T-helper 2 cell treated with Interferon-gamma antibody and Interleukin-4, amounts not matched to agents 5 μg/mL and 100 μg/mL, for 36 hours (primary cell): ENCODE measurements at regions not wholly inside any gene's neighbourhood (a gene's known extent, or its start where the extent isn't known, plus 50 kb on each side); places are given as distances from the start of the nearest gene placed in this dataset.
A peak's percentile ranks its signal among the peaks of the same experiment; 100 is the strongest.

Experiments used
- DNase-seq: peaks from one replicate; pipeline ENCODE4 v3.0.0; 2021; ENCODE audit warnings: low spot score
- H3K27ac Mint-ChIP-seq: one replicate; pipeline ENCODE4 v1.8.0; 2021; ENCODE audit warnings: mild to moderate bottlenecking, mixed read lengths
- H3K27me3 Mint-ChIP-seq: one replicate; pipeline ENCODE4 v1.8.0; 2021; ENCODE audit warnings: low read depth, mixed read lengths
- H3K36me3 Mint-ChIP-seq: one replicate; pipeline ENCODE4 v1.8.0; 2021; ENCODE audit warnings: low read depth, mixed read lengths
- H3K4me1 Mint-ChIP-seq: one replicate; pipeline ENCODE4 v1.8.0; 2021; ENCODE audit warnings: low read depth, mixed read lengths
- H3K4me3 Mint-ChIP-seq: one replicate; pipeline ENCODE4 v1.8.0; 2022; ENCODE audit warnings: mild to moderate bottlenecking, moderate library complexity, mixed read lengths
- H3K9me3 Mint-ChIP-seq: one replicate; pipeline ENCODE4 v1.8.0; 2021; ENCODE audit warnings: mixed read lengths

GRCh38 chr2:136062066-136062837 is 55.7 kb downstream of the CXCR4 start:
- Mint-ChIP-seq H3K9me3 (peaks cover 7% of the 10 kb centered on the region), H3K36me3 (peaks cover 10% of the 10 kb centered on the region), H3K4me1 (peaks cover 47% of the 10 kb centered on the region), H3K4me3 (no peak overlapping the region), H3K27ac (no peak overlapping the region), H3K27me3 (no peaks in the 10 kb centered on the region)
- no peak for DNase-seq

DNA sequence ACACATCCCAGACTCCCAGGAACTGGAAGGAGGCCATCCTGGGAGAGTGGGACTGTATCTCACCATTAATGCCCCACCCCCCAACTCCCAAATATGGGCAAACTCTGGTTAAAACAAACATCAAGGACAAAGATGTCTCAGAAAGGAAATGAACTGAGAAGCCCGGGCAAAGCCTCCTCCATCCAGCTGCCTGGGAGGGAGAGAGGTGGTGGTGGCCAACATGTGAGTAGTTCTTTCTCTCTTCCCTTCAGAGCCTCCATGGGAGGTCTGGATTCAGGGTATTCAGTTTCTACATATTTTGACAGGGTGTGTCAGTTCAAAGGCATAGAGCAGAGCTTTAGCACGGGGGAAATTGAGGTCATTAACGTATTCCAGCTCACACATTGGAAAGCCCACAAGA is 57.5 kb downstream of the CXCR4 start:
- DNase-seq: no peak

GRCh38 chr2:136059036-136059472 is 58.9 kb downstream of the CXCR4 start:
- H3K36me3 Mint-ChIP-seq: peaks cover 15% of the 10 kb centered on the region
- peaks cover 7% of the 10 kb centered on the region for H3K9me3 Mint-ChIP-seq
- no peak overlapping the region for H3K4me3 Mint-ChIP-seq
- DNase-seq: no peak
- H3K4me1 Mint-ChIP-seq: peaks cover 53% of the 10 kb centered on the region
- H3K27ac Mint-ChIP-seq: no peak overlapping the region
- no peaks in the 10 kb centered on the region for H3K27me3 Mint-ChIP-seq

More for the DNA sequence above, 57.5 kb downstream of the CXCR4 start:
- Mint-ChIP-seq H3K4me3 (no peak overlapping the region), H3K27me3 (no peaks in the 10 kb centered on the region), H3K27ac (no peak overlapping the region), H3K4me1 (peaks cover 52% of the 10 kb centered on the region), H3K36me3 (peaks cover 15% of the 10 kb centered on the region), H3K9me3 (peaks cover 7% of the 10 kb centered on the region)

GRCh38 chr2:136058262-136058661 is 59.7 kb downstream of the CXCR4 start:
- peaks cover 11% of the 10 kb centered on the region for H3K36me3 Mint-ChIP-seq
- H3K4me1 Mint-ChIP-seq: peaks cover 53% of the 10 kb centered on the region
- DNase-seq: no peak
- H3K4me3 Mint-ChIP-seq: no peak overlapping the region
- H3K27ac Mint-ChIP-seq: no peak overlapping the region
- H3K9me3 Mint-ChIP-seq: peaks cover 4% of the 10 kb centered on the region
- no peaks in the 10 kb centered on the region for H3K27me3 Mint-ChIP-seq

- H3K4me1 Mint-ChIP-seq: peaks cover 55% of the 10 kb centered on the region
- H3K4me3 Mint-ChIP-seq: peak overlapping the region; percentile 64
- H3K27ac Mint-ChIP-seq: peak overlapping the region; percentile 93
- peaks cover 4% of the 10 kb centered on the region for H3K9me3 Mint-ChIP-seq
- H3K36me3 Mint-ChIP-seq: peaks cover 11% of the 10 kb centered on the region
- DNase-seq: no peak
- H3K27me3 Mint-ChIP-seq: no peaks in the 10 kb centered on the region
Measured at GRCh38 chr2:136057802-136058140, 60.2 kb downstream of the CXCR4 start.

DNA sequence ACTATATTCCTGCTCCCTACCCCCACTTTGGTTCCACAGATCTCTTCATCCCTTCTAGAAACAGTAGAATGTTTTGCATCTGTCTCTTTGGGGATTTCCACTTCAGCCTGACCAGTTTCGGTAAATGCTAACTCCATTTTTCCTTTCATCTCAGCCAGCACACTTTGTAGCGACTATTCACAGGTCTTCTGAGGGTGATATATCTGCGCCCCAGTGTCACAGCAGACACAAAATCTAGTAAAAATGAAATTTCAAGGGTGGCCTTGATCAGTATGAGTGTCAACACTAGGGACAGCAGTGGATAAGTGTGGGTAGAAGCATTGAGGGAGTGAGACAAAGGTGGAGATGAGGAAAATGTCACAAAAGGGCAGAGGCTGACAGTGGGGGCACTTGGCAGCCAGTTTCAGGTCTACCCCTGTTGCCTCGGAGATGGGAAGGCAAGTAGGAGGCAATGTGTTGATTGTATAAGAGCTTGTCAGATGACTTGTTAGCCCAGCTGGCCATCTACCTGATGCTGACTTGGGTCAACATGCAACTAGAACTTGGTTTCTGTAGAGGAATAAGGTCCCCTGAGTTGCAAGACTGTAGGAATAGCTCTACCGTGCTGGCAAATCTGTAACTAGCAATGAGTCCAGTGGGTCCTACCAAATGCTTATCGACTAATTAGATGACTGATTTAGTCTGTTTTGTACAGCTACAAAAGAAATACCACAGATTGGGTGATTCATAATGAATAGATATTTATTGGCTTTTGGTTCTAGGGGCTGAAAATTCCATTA is 60.7 kb downstream of the CXCR4 start:
- Mint-ChIP-seq H3K27me3 (no peaks in the 10 kb centered on the region), H3K27ac (peak overlapping the region; percentile 93)
- DNase-seq: peak; percentile 72

GRCh38 chr2:136055929-136056688 is 61.8 kb downstream of the CXCR4 start:
- peak; percentile 57 for DNase-seq

More for the DNA sequence above, 60.7 kb downstream of the CXCR4 start:
- H3K4me1 Mint-ChIP-seq: peaks cover 58% of the 10 kb centered on the region
- H3K9me3 Mint-ChIP-seq: peaks cover 2% of the 10 kb centered on the region
- H3K4me3 Mint-ChIP-seq: peak overlapping the region; percentile 64
- H3K36me3 Mint-ChIP-seq: peaks cover 9% of the 10 kb centered on the region

DNA sequence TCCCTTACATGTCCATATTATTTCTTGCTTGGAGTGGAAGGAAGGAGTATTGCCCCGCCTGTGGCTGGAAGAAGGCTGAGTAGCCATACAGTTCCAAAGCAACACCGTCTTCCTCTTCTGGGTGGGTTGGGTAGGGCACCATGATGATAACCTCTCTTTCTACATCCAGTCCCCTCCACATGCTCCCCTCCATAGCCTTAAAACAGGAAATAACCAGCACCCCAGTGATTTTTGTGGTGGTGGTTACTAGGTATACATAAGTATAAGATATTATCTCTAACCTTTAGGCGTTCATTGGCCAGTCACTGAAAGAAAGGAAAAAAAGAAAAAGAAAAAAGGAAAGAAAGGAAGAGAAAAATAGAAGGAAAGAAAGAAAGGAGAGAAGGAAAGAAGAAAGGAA is 63.1 kb downstream of the CXCR4 start:
- Mint-ChIP-seq H3K4me1 (peaks cover 78% of the 10 kb centered on the region), H3K9me3 (no peaks in the 10 kb centered on the region), H3K4me3 (peak overlapping the region; percentile 44)

More at GRCh38 chr2:136055929-136056688, 61.8 kb downstream of the CXCR4 start:
- Mint-ChIP-seq H3K4me1 (peaks cover 66% of the 10 kb centered on the region), H3K36me3 (peaks cover 6% of the 10 kb centered on the region), H3K27ac (peak overlapping the region; percentile 93), H3K4me3 (peak overlapping the region; percentile 64), H3K27me3 (no peaks in the 10 kb centered on the region), H3K9me3 (no peaks in the 10 kb centered on the region)

DNA sequence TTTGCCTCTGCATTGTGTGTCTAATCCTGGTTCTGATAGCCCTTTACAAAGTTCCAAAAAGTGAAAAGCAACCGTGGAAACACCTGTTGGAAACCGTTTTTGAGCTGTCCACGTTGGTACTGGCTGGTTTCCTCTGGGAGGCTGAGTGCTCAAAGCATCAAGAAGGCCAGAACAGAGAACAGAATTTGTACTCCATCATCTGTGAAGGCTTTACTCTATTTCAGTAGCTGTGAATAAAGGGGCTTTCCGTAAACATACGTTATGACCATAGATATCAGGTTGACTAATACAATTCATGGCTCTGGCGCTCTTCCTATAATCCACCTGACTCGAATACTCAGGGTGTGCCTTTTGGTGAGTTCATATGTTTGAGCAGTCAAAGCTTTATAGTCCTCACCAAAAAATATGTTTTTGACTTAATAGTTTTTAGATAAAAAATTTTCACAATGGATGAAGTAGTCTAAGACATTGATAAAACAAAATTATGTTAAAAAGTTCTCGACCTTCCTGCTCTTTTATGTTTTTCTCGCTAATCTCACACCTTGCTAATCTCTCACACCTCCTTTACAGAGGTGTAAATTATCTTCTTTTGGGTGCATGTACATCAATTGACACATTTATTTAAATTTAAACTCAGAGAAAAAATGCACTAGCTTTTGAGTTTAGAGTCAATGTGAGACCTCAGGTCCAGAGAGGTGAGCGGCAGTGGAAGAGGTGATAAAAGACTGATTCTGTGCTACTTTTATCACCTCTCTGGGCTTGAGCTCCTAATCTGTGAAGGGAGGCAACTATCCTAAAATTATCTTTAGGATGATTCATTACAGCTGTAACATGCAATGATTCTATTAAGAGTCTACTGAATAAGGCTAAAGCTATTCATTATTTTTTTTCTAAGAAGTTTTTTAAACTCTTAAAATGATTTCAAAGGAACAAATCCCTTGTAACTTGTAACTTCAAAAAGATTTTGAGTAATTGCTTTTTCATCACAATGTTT is 65.3 kb downstream of the CXCR4 start:
- no peaks in the 10 kb centered on the region for H3K27me3 Mint-ChIP-seq
- no peaks in the 10 kb centered on the region for H3K9me3 Mint-ChIP-seq
- peak overlapping the region; percentile 77 for H3K27ac Mint-ChIP-seq
- H3K4me3 Mint-ChIP-seq: peak overlapping the region; percentile 70
- no peak for DNase-seq
- peaks cover 80% of the 10 kb centered on the region for H3K4me1 Mint-ChIP-seq
- H3K36me3 Mint-ChIP-seq: peaks cover 6% of the 10 kb centered on the region

More for the DNA sequence above, 63.1 kb downstream of the CXCR4 start:
- Mint-ChIP-seq H3K27ac (peak overlapping the region; percentile 84), H3K27me3 (no peaks in the 10 kb centered on the region), H3K36me3 (peaks cover 6% of the 10 kb centered on the region)
- no peak for DNase-seq

DNA sequence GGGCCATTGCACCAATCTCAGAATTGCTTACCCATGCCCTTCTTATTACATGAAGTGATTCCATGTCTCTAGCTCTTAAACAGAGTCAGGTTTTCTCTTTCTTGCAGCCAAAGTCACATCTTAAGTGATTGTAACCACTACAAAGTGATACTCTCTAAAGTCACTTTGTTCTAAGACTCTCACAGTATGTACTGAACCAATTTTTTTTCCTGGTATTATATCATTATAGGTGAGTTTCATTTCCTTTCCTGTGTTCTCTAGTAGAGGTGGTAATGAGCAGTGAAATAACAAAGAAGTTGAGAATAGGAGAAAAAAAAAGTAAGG is 66.3 kb upstream of the DARS1 start:
- H3K4me1 Mint-ChIP-seq: peaks cover 76% of the 10 kb centered on the region

DNA sequence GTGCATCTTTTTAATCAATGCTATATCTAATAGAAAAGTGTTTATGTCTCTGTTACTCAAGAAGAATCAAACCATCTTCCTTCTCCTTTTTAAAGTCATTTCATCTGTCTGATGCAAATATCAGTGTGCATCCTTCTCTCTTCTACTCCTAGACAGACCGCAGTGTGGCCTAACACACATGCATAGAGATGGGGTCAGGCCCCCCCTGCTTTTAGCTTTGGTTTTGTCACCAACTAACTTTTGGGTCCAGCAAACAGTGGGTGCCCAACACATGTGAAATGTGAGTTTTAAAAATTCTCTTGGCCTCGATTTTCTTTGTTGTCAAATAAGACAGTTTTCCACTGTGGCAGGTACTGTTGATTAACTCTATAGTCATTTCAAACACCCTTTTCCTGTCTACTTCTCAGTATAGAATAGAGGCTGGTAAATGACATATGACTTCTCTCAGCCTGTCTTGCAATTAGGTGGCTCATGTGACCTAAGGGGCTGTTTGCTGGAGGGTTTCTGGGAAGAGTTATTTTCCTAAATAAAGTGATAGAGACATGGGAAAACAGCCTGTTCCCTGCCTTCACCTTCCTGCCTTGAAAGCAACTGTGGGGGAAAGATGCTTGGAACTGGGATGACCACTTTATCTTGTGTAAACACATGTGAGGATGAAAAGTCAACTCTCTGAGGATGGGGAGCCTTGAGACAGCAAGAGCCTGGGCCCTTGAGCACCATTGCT is 65.7 kb upstream of the DARS1 start:
- no peak for DNase-seq
- Mint-ChIP-seq H3K4me3 (peak overlapping the region; percentile 70), H3K4me1 (peaks cover 76% of the 10 kb centered on the region), H3K36me3 (peaks cover 8% of the 10 kb centered on the region), H3K27ac (peak overlapping the region; percentile 77), H3K9me3 (no peaks in the 10 kb centered on the region), H3K27me3 (no peaks in the 10 kb centered on the region)

More for the DNA sequence above, 66.3 kb upstream of the DARS1 start:
- Mint-ChIP-seq H3K9me3 (no peaks in the 10 kb centered on the region), H3K36me3 (peaks cover 6% of the 10 kb centered on the region), H3K4me3 (peak overlapping the region; percentile 70), H3K27me3 (no peaks in the 10 kb centered on the region), H3K27ac (peak overlapping the region; percentile 77)
- DNase-seq: no peak

DNA sequence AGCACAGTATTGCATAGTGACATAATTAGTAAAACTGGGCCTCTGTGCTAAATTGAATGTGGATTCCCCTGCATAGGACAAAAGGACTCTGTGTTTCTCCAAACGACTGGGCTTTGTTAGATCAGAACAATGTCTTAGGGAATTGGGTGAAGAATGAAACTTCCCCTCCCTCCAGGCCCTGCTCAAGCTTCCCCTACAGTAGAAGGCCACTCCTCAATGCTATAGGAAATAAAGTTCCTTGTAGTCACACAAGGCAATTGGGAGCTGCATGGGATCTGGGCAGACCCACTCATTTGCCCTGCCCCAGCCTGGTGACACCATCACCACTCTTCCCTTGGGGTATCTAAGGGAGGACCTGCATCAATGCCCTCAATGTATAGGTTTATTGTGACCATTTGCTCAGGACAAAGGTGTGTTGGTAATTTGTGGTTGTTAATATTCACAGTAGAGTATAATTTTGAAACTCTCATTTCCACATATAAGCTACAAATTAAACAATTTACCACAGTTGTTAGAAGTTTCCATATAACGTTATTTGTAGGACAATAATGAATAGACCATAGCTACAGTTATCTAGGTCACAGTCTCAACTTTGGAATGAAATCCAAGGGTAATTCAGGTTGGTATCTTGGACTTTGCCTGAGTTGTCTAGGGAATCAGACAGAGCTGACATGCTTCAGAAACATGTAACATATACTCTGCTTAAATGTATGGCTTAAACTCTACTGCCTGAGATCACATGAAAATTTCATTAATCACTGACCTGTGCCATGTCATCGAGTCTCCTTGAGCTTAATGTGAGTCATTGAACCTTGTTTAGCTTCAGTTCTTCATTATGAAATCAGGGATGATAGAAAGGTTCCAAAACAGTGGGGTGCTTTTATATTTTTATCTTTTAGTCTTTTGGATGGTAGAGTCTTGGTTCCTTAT is 64.8 kb upstream of the DARS1 start:
- Mint-ChIP-seq H3K4me1 (peaks cover 70% of the 10 kb centered on the region), H3K27ac (peak overlapping the region; percentile 90), H3K9me3 (no peaks in the 10 kb centered on the region), H3K4me3 (peak overlapping the region; percentile 11), H3K36me3 (peaks cover 5% of the 10 kb centered on the region), H3K27me3 (no peaks in the 10 kb centered on the region)
- no peak for DNase-seq
